Panc1 (cell line): ENCODE measurements at regions not wholly inside any gene's neighbourhood (a gene's known extent, or its start where the extent isn't known, plus 50 kb on each side); places are given as distances from the start of the nearest gene placed in this dataset.

Experiments
- ATAC-seq: fragments of 200-7000 bp; cut with Tn5 transposase; 2 replicates; pipeline ENCODE4 v1.9.1; 2020; ENCODE audit warnings: mild to moderate bottlenecking, moderate library complexity
- BruUV-seq: library from RNA; stranded (reverse); fragments of 400-500 nt; replicated peaks from 2 replicates; lab custom pipeline; 2021; lab: Mats Ljungman, UMichigan
- CTCF ChIA-PET: fragments of 300-600 bp; sonication (Branson Sonifier 250); formaldehyde crosslinking; loops from one replicate; lab custom pipeline; 2022; ENCODE audit warnings: antibody characterized with exemption; lab: Charles Lee
- POLR2A ChIA-PET: fragments of 300-600 bp; sonication (Branson Sonifier 250); formaldehyde crosslinking; loops from one replicate; lab custom pipeline; 2022; ENCODE audit warnings: antibody characterized with exemption; lab: Charles Lee
- DNase-seq: peaks from one replicate; pipeline ENCODE4 v3.0.0-alpha.2; 2010; ENCODE audit warnings: low read depth, low spot score
- H3K27ac ChIP-seq: 2 replicates; pipeline ENCODE4 v1.5.1; 2011; ENCODE audit warnings: mild to moderate bottlenecking, low read length, inconsistent platforms
- H3K27me3 ChIP-seq: fragments of 200-500 bp; sonication (Bioruptor generic); 2 replicates; pipeline ENCODE4 v1.6.0; 2014; ENCODE audit warnings: low read length, inconsistent platforms; ENCODE audit not compliant: control insufficient read depth, insufficient read depth
- H3K36me3 ChIP-seq: fragments of 200-500 bp; sonication (Bioruptor generic); 2 replicates; pipeline ENCODE4 v1.5.1; 2014; ENCODE audit warnings: inconsistent platforms, mild to moderate bottlenecking, low read length, moderate library complexity; ENCODE audit not compliant: control insufficient read depth, insufficient read depth
- H3K4me1 ChIP-seq: 2 replicates; pipeline ENCODE4 v1.5.1; 2011; ENCODE audit warnings: inconsistent platforms, mild to moderate bottlenecking, low read length, moderate library complexity; ENCODE audit not compliant: control insufficient read depth, insufficient read depth
- H3K4me3 ChIP-seq, 2 experiments: 2 replicates each; pipeline ENCODE4 v1.5.1; 2011 to 2012; ENCODE audit warnings: low read depth in 2 of 2, low read length in 2 of 2, mild to moderate bottlenecking in 2 of 2, inconsistent platforms in 1 of 2, moderate library complexity in 1 of 2
- H3K9me3 ChIP-seq: fragments of 200-500 bp; sonication (Bioruptor generic); 2 replicates; pipeline ENCODE4 v1.5.1; 2014; ENCODE audit warnings: low read depth, mild to moderate bottlenecking, inconsistent platforms, low read length, moderate library complexity; ENCODE audit not compliant: control insufficient read depth, insufficient read depth
- CTCF ChIP-seq: fragments of 450-650 bp; IDR thresholded peaks from 2 replicates; pipeline ENCODE4 v1.5.1; 2017; ENCODE audit warnings: mild to moderate bottlenecking
- POLR2AphosphoS5 ChIP-seq: IDR thresholded peaks from 2 replicates; pipeline ENCODE4 v1.6.1; 2012; ENCODE audit warnings: mild to moderate bottlenecking, low read depth, low read length, moderate library complexity
- REST ChIP-seq, 2 experiments: IDR thresholded peaks; 2 replicates each; pipeline ENCODE4 v1.6.1; 2011 to 2012; ENCODE audit warnings: low read depth in 2 of 2, control low read depth in 1 of 2, low read length in 1 of 2, mild to moderate bottlenecking in 1 of 2, moderate library complexity in 1 of 2; ENCODE audit not compliant: insufficient read depth in 1 of 2
- SIN3A ChIP-seq: IDR thresholded peaks from 2 replicates; pipeline ENCODE4 v1.6.1; 2012; ENCODE audit warnings: low read depth, mild to moderate bottlenecking, low read length, moderate library complexity, borderline replicate concordance; ENCODE audit not compliant: insufficient read depth
- TCF7L2 ChIP-seq: IDR thresholded peaks from 2 replicates; pipeline ENCODE4 v1.6.1; 2011; ENCODE audit warnings: mild to moderate bottlenecking, low read depth, low read length, inconsistent platforms
- in situ Hi-C: cut with HindIII; loops from 2 replicates; pipeline ENCODE4 v1.10.0; 2016; ENCODE audit warnings: low sequenced_read_pairs, low pct_unique_long_range_greater_than_20kb
- intact Hi-C: fragments of 100-400 bp; cut with micrococcal nuclease; formaldehyde crosslinking; loops from one replicate; pipeline ENCODE4 v1.10.0; 2022; ENCODE audit not compliant: unreplicated experiment

GRCh38 chr7:49091089-49091488 lies 166.7 kb downstream of the CDC14C start:
- intact Hi-C loops: no loop called here
- no peak for TF ChIP-seq TCF7L2
- no peak for TF ChIP-seq CTCF
- TF ChIP-seq REST (IDR thresholded peaks at IDR 0.05; ENCODE audit: insufficient read depth in 1 of 2, low read depth in 2 of 2, low read length in 1 of 2): no peak
- no peak for TF ChIP-seq POLR2AphosphoS5
- TF ChIP-seq SIN3A: no peak
- no TSS peak for BruUV-seq
- in situ Hi-C loops: no loop called here
- no peaks in the 10 kb centered on the region for H3K4me1 ChIP-seq
- CTCF ChIA-PET: interaction anchor here (0.6 kb wide), 1 partner anchor 1475 kb away, joined by 3 read pairs; no protein-coding TSS in a partner anchor
- H3K27ac ChIP-seq: no peak overlapping the region
- no peaks in the 10 kb centered on the region for H3K36me3 ChIP-seq
- no peaks in the 10 kb centered on the region for H3K9me3 ChIP-seq
- H3K4me3 ChIP-seq: no peak overlapping the region
- H3K27me3 ChIP-seq: no peaks in the 10 kb centered on the region
- POLR2A ChIA-PET: no interaction called here
- DNase-seq (no peak), ATAC-seq (no peak)

GRCh38 chr7:49091519-49091918 lies 167.2 kb downstream of the CDC14C start:
- in situ Hi-C loops (no loop called here), intact Hi-C loops (no loop called here)
- BruUV-seq: no TSS peak
- Histone ChIP-seq H3K36me3 (no peaks in the 10 kb centered on the region), H3K27me3 (no peaks in the 10 kb centered on the region), H3K4me3 (no peak overlapping the region), H3K9me3 (no peaks in the 10 kb centered on the region), H3K27ac (no peak overlapping the region), H3K4me1 (no peaks in the 10 kb centered on the region)
- ATAC-seq (no peak), DNase-seq (no peak)
- CTCF ChIA-PET: no interaction called here
- POLR2A ChIA-PET: no interaction called here
- TF ChIP-seq CTCF (no peak), REST (IDR thresholded peaks at IDR 0.05; ENCODE audit: insufficient read depth in 1 of 2, low read depth in 2 of 2, low read length in 1 of 2) (no peak), SIN3A (no peak), TCF7L2 (no peak), POLR2AphosphoS5 (no peak)
